NCI-H1105 (cell line): ENCODE measurements at regions not wholly inside any gene's neighbourhood (a gene's known extent, or its start where the extent isn't known, plus 50 kb on each side); places are given as distances from the start of the nearest gene placed in this dataset.

Experiments used
- DNase-seq: peaks from one replicate; lab custom pipeline; 2025; lab: John Stamatoyannopoulos, UW

DNA sequence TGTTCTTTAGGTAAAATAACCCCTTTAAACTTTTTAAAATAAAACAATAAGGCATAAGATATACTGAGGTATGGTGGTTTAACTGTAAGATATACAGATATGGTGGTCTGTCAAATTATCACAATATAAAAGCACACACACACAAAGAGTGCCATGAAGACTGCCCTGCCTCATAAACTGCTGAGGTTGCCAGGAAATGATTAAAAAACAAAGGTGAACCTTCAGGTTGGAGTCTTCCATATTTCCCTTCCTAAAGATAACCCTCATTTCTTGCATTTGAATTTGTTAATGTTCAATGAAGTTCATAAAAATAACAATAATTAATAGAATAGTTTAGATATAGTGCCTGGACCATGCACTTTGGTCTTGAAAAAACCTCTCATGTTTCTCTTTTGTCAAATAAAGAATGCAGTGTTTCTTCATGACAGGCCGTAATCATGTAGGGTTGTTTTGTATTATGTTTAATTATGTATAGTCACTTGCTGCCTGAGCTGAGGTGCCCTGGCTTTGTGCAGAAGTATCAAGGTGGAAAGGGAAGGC, 123.6 kb upstream of the B3GALT2 start:
- DNase-seq = no peak

DNA sequence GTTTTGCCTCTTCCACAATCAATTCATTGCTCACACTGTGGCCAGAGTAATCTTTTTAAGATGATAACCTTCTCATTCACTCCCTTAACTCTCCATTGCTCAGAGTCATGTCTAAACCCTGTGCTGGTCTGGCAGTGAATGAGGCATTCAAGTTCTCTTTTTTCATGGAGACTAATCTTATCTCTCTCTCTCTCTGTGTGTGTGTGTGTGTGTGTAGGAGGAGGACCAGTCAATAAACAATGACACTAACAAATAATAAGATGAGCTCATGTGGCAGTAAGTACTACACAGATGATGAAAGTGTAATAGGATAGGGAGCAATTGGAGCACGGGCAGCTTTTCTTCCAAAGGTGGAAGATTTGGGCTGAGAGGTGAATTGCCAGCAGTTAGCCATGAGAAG, 122.0 kb upstream of the B3GALT2 start:
- no peak for DNase-seq

DNA sequence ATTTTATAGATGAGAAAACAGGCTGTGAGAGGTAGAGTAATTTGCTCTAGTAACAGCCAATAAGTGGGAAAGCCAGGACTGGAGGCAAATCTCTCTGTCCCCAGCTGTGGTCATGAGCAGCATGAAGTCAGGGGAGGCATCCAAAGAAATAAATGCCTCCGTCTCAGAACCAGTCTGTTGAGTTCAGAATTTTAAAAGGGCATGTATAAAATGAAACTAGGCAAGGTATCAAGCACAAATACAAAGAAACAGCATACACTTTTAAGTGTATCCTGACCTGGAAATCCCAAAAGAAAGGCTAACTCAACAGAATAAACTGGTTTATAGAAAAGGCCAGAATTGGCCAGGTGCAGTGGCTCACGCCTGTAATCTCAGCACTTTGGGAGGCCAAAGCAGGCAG, 120.0 kb upstream of the B3GALT2 start:
- no peak for DNase-seq
